ENCODE measurements at regions not wholly inside any gene's neighbourhood (a gene's known extent, or its start where the extent isn't known, plus 50 kb on each side); places are given as distances from the start of the nearest gene placed in this dataset.

- TF ChIP-seq POLR2A (IDR thresholded peaks at IDR 0.05) (no peak), CTCF (IDR thresholded peaks at IDR 0.05) (no peak)
These were observed 116.7 kb upstream of the C7orf33 start for GRCh38 chr7:148473703-148474480.
